HL-60 (cell line): ENCODE measurements at regions not wholly inside any gene's neighbourhood (a gene's known extent, or its start where the extent isn't known, plus 50 kb on each side); places are given as distances from the start of the nearest gene placed in this dataset.

Experiments
- DNase-seq, 2 experiments: peaks; one replicate each; pipeline ENCODE4 v3.0.0-alpha.2; 2010 to 2020; ENCODE audit warnings: low read depth in 1 of 2, low spot score in 1 of 2
- H3K27ac ChIP-seq: fragments of 250-450 bp; sonication (Bioruptor Pico); replicated peaks from 2 replicates; pipeline ENCODE4 v1.5.1; 2020; ENCODE audit warnings: mild to moderate bottlenecking, moderate library complexity
- H3K27me3 ChIP-seq: fragments of 250-450 bp; sonication (Bioruptor Pico); 2 replicates; pipeline ENCODE4 v1.5.1; 2021; ENCODE audit warnings: mild to moderate bottlenecking, moderate library complexity; ENCODE audit not compliant: insufficient read depth, poor library complexity, severe bottlenecking
- H3K4me3 ChIP-seq: replicated peaks from 2 replicates; pipeline ENCODE4 v1.5.1; 2011; ENCODE audit warnings: mild to moderate bottlenecking, control low read depth, low read length; ENCODE audit not compliant: insufficient read depth
- CTCF ChIP-seq: IDR thresholded peaks from one replicate; pipeline ENCODE4 v1.5.1; 2011; ENCODE audit warnings: low read length, control low read depth, inconsistent platforms; ENCODE audit not compliant: insufficient read depth
- GABPA ChIP-seq: IDR thresholded peaks from 2 replicates; pipeline ENCODE4 v1.6.1; 2012; ENCODE audit warnings: low read depth
- POLR2AphosphoS5 ChIP-seq: IDR thresholded peaks from 2 replicates; pipeline ENCODE4 v1.6.1; 2012; ENCODE audit warnings: low read depth
- REST ChIP-seq: IDR thresholded peaks from 2 replicates; pipeline ENCODE4 v1.6.1; 2012; ENCODE audit warnings: low read depth; ENCODE audit not compliant: insufficient replicate concordance
- SPI1 ChIP-seq: IDR thresholded peaks from 2 replicates; pipeline ENCODE4 v1.6.1; 2012; ENCODE audit warnings: low read depth, mild to moderate bottlenecking, borderline replicate concordance

GRCh38 chr5:67964619-67965018 lies 250.9 kb upstream of the PIK3R1 start:
- TF ChIP-seq REST (no peak), POLR2AphosphoS5 (no peak), SPI1 (no peak), CTCF (no peak), GABPA (no peak)
- DNase-seq, result no peak
- Histone ChIP-seq H3K4me3 (no peak overlapping the region), H3K27ac (no peak overlapping the region), H3K27me3 (no peaks in the 10 kb centered on the region)

- Histone ChIP-seq H3K4me3 (no peak overlapping the region), H3K27me3 (no peaks in the 10 kb centered on the region), H3K27ac (no peak overlapping the region)
- no peak for DNase-seq
- TF ChIP-seq POLR2AphosphoS5 (no peak), GABPA (no peak), CTCF (no peak), SPI1 (no peak), REST (no peak)
These were observed 251.6 kb upstream of the PIK3R1 start for GRCh38 chr5:67963789-67964519.

GRCh38 chr5:67960939-67961338 lies 254.6 kb upstream of the PIK3R1 start:
- no peak for DNase-seq
- no peak overlapping the region for H3K27ac ChIP-seq
- TF ChIP-seq POLR2AphosphoS5 (no peak), CTCF (no peak), GABPA (no peak), REST (no peak), SPI1 (no peak)

More at GRCh38 chr5:67960939-67961338, 254.6 kb upstream of the PIK3R1 start:
- Histone ChIP-seq H3K4me3 (no peak overlapping the region), H3K27me3 (no peaks in the 10 kb centered on the region)
